Fibroblast of skin of right quadriceps (primary cell): ENCODE measurements at regions not wholly inside any gene's neighbourhood (a gene's known extent, or its start where the extent isn't known, plus 50 kb on each side); places are given as distances from the start of the nearest gene placed in this dataset.
"Not testable (repeated sequence)": the region's sequence is repeated elsewhere in the genome, so short reads cannot be mapped to it uniquely, and the experiment has no call there.

Experiments
- DNase-seq: peaks from one replicate; pipeline ENCODE4 v3.0.0-alpha.2; 2013

- no peak for DNase-seq
Measured at GRCh38 chr2:185393091-185393490, 345.5 kb upstream of the FSIP2 start.

DNA sequence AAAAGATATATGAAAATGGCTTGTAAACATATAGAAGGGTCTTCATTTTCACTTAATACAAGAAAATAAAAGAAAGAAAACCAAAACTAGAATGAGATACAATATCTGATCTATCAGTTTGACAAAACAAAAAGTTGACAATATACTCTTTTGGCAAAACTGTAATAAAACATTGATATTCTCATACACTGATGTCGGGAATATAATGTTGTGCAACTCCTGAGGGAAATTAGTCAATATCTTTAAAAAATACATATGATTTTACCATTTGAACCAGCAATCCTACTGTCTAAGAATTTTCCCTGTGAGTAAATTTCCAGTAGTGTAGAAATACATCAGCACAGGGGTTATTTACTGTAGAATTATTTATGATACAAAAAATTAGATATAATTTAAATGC lies 336.1 kb upstream of the FSIP2 start:
- DNase-seq: no peak

- DNase-seq: no peak
Measured at GRCh38 chr2:185404578-185404977, 334.0 kb upstream of the FSIP2 start.

GRCh38 chr2:185417111-185417510 lies 321.5 kb upstream of the FSIP2 start:
- DNase-seq: no peak

DNA sequence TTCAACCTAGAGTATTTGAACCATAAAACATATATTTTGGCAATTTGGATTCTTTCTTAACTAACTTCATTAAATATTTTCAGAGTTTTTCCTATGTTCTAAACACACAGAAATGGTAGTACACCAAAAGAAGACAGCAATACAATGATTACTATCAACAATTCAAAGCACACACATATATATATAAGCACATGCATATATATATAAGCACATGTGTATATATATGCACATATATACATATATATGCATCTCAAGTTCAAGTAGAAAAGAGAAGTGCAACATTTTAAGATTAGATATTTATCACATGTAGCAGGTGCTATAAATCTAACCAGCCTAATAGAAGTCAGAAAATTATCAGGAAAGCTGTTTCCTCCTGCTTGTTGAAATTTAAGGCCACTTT lies 320.9 kb upstream of the FSIP2 start:
- no peak for DNase-seq

GRCh38 chr2:185424958-185425629 lies 313.5 kb upstream of the FSIP2 start:
- DNase-seq: not testable (repeated sequence)

DNA sequence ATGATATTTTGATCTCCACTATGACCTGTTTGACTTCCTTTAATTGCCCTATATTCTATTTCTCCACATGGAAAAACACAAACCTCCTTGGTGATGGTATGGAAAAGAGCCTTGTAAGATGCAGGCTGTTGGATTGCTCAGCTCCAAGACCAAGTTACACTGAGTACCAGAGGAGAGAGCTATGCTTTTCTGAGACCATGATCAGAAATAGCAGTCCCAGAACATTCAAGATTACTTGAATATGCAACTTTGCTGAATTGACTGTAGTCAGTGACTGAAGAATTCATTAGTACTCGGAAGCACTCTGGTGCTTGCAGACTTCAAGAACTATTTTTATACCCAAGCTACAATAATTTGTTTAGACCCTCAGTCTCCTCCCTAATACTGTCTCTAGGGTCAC lies 310.6 kb upstream of the FSIP2 start:
- DNase-seq: no peak

DNA sequence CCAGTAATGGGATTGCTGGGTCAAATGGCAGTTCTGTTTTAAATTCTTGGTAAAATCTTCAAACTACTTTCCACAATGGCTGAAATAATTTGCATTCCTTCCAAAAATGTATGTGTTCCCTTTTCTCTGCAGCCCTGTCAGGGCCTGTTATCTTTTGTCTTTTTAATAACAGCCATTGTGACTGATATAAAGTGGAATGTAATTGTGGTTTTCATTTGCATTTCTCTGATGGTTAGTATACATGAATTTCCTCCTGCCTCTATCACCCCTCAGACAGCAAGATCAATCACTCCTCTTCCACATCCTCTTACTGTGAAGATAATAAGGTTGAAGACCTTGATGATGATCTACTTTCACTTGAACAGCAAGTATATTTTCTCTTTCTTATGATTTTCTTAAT lies 304.8 kb upstream of the FSIP2 start:
- DNase-seq: peak; percentile 41

DNA sequence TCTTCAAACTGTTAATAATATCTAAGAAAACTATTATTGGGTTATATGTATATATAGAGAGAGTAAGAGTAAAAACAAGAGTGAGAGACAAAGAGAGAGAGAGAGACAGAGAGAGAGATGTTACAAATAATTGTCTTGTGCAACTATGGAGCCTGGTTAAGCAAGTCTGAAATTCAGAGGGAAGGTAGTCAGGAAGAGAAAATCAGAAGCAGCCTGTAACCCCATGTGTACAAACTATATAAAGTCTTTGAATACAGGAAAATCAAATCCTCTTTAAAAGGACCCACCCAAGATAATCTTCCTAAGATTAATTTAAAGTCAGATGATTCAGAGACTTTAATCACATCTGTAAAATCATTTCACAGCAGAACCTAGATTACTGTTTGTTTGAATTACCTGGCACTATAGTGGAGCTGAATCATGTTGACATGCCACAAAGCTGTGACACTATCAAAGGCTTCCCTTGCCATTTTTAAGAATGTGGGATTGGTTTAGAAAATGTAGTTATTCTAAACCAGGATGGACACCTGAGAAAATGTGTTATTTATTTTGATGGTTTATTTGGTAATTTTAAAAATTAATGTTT lies 301.7 kb upstream of the FSIP2 start:
- DNase-seq: no peak

- no peak for DNase-seq
Measured at GRCh38 chr2:185441486-185442005, 297.1 kb upstream of the FSIP2 start.

- peak; percentile 53 for DNase-seq
Measured at GRCh38 chr2:185456517-185456916, 282.1 kb upstream of the FSIP2 start.

- DNase-seq: no peak
Measured at GRCh38 chr2:185463481-185463880, 275.1 kb upstream of the FSIP2 start.

DNA sequence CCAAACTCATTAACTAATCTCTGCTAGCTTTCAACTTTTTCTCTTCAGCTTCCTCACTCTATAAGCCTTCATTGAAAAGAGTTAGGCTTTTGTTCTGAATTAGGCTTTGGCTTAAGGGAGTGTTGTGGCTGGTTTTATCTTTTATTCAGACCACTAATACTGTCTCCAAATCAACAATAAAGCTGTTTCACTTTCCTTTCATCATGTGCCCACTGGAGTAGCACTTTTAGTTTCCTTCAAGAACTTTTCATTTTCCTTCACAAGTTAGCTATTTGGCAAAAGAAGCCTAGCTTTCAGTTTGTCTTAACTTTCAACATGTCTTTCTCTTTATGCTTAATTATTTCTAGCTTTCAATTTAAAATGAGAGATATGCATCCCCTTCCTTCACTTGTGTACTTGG lies 271.7 kb upstream of the FSIP2 start:
- no peak for DNase-seq

- DNase-seq: no peak
Measured at GRCh38 chr2:185471441-185471840, 267.2 kb upstream of the FSIP2 start.

DNA sequence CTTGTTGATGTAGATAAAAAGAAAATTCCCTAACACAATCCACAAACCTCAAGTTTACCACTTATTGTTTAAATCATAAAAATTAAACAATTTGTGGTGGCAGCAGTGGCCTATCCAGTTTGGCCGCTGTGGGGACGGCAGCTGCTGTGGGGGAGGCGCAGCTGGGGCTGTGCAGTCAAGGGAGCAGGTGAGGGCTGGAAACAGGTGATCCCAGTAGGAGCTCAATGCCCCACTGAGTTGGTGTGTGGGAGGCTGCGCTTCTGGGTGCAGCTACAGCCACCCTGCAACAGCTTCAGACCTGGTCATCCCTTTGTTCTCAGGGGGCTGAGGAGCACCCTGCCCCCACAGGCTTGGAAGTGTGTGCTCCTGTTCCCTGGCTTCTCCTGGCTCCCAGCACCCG lies 266.0 kb upstream of the FSIP2 start:
- DNase-seq: no peak

- no peak for DNase-seq
Measured at GRCh38 chr2:185473838-185474237, 264.8 kb upstream of the FSIP2 start.

- no peak for DNase-seq
Measured at GRCh38 chr2:185475914-185476313, 262.7 kb upstream of the FSIP2 start.

GRCh38 chr2:185477452-185477851 lies 261.2 kb upstream of the FSIP2 start:
- no peak for DNase-seq

DNA sequence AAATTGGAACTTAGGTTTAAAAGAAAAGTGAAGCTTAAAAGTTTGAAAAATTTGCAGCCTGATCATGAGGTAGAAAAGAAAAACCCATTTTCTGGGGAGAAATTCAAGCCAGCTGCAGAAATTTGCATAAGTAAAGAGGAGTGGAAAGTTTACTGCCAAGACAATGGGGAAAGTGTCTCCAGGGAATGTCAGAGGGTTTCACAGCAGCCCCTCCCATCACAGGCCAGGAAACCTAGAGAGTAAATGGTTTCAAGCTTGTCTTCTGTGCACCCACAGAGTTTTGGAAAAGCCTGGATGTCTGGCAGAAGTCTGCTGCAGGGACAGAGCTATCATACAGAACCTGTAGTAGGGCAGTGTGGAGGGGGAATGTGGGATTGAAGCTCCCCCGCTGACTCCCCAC lies 254.0 kb upstream of the FSIP2 start:
- DNase-seq: no peak

DNA sequence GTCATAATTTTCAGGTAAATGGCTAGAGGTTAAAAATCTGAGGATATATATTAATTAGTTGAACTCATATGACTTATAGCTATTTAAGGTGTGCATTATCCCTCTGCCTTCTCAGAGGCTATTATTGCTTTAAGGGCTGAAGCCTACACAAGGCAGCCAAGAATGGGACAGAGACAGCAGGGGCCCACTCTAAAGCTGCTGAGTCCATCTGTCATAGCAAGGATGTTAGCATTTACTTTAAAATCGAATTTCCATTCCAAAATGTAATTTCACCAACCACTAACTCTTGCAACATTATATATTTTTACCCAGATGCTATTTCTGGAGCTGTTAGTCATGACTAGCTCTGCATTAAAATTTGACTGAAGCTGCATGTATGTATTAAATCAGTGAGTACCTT lies 236.3 kb upstream of the FSIP2 start:
- DNase-seq: peak; percentile 0

GRCh38 chr2:185507719-185508118 lies 230.9 kb upstream of the FSIP2 start:
- DNase-seq: no peak

DNA sequence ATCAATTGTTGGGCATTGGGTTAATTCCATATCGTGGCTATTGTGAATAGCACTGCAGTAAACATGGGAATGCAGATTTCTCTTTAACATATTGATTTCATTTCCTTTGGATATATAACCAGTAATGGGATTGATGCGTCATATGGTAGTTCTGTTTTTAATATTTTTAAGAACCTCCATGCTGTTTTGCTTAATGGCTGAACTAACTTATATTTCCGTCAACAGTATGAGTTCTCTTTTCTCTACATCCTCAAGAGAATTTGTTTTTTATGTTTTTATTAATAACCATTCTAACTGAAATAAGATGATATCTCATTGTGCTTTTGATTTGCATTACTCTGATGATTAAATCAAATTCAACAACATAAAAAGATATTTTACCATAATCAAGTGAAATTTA lies 228.5 kb upstream of the FSIP2 start:
- DNase-seq: no peak

- DNase-seq: no peak
Measured at GRCh38 chr2:185511925-185512324, 226.7 kb upstream of the FSIP2 start.

GRCh38 chr2:185522472-185522871 lies 216.1 kb upstream of the FSIP2 start:
- no peak for DNase-seq

DNA sequence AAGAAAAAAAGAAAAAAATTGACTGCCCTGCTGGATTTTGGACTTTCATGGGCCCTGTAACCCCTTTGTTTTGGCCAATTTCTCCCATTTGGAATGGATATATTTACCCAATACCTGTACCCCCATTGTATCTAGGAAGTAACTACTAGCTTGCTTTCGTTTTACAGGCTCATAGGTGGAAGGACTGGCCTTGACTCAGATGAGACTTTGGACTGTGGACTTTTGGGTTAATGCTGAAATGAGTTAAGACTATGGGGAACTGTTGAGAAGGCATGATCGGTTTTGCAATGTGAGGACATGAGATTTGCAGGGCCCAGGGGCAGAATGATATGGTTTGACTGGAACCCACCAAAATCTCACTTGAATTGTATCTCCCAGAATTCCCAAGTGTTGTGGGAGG lies 214.4 kb upstream of the FSIP2 start:
- not testable (repeated sequence) for DNase-seq
